ENCODE measurements at regions not wholly inside any gene's neighbourhood (a gene's known extent, or its start where the extent isn't known, plus 50 kb on each side); places are given as distances from the start of the nearest gene placed in this dataset.

- TF ChIP-seq EZH2phosphoT487 (IDR thresholded peaks at IDR 0.05; ENCODE audit: borderline replicate concordance, low read length) (no peak), EZH2 (IDR thresholded peaks at IDR 0.05; ENCODE audit: low read length, unreplicated experiment) (no peak), CTCF (conservative IDR thresholded peaks at IDR 0.05; ENCODE audit: low read depth, low read length) (no peak)
These were observed 719.0 kb downstream of the RWDD3 start for GRCh38 chr1:95953015-95953414.
